Spleen (tissue), 7 donors: ENCODE measurements at regions not wholly inside any gene's neighbourhood (a gene's known extent, or its start where the extent isn't known, plus 50 kb on each side); places are given as distances from the start of the nearest gene placed in this dataset.

Source experiments
- CTCF ChIP-seq, 11 experiments: fragments of 200-600 bp in 7 of 11; fragments of 450-650 bp in 4 of 11; sonication (generic) in 4 of 11; IDR thresholded peaks in 8 of 11; conservative IDR thresholded peaks in 3 of 11; 1 replicate in 7 of 11; 2 replicates in 4 of 11; pipeline versions ENCODE4 v1.4.0 to v1.8.0; 2016 to 2021; ENCODE audit warnings: antibody characterized with exemption in 11 of 11, inconsistent platforms in 4 of 11, mild to moderate bottlenecking in 1 of 11
- POLR2A ChIP-seq, 3 donors: fragments of 450-650 bp; IDR thresholded peaks; one replicate each; pipeline ENCODE4 v1.5.1; 2017; ENCODE audit warnings: antibody characterized with exemption in 3 of 3, mild to moderate bottlenecking in 1 of 3
- POLR2AphosphoS5 ChIP-seq, 3 donors: sonication (generic); formaldehyde crosslinking; IDR thresholded peaks; one replicate each; pipeline ENCODE4 v1.5.1; 2017; ENCODE audit warnings: antibody characterized with exemption in 3 of 3
- donor health status: DM: no; HTN: no; CAD: no; lungs with moderate emphysema.
- donor health status: DM: no; HTN: no; CAD: no.
- donor health status: DM: no; HTN: no; CAD: no.

GRCh38 chr4:158459085-158459820, 62.4 kb upstream of the RXFP1 start:
- TF ChIP-seq CTCF (IDR thresholded peaks at IDR 0.05 in 8 of 11, conservative IDR thresholded peaks at IDR 0.05 in 3 of 11) (no peak), POLR2AphosphoS5 (IDR thresholded peaks at IDR 0.05) (no peak), POLR2A (IDR thresholded peaks at IDR 0.05) (no peak)
